ENCODE measurements at regions not wholly inside any gene's neighbourhood (a gene's known extent, or its start where the extent isn't known, plus 50 kb on each side); places are given as distances from the start of the nearest gene placed in this dataset.
"Not testable (repeated sequence)": the region's sequence is repeated elsewhere in the genome, so short reads cannot be mapped to it uniquely, and the experiment has no call there.

GRCh38 chr4:133287396-133287795 is 138.3 kb downstream of the PCDH10 start:
- Histone ChIP-seq H3K4me3 (replicated peaks; ENCODE audit: insufficient read depth, low read length) (no peak overlapping the region), H3K27ac (replicated peaks) (no peak overlapping the region), H3K27me3 (ENCODE audit: insufficient read depth, poor library complexity, severe bottlenecking) (no peaks in the 10 kb centered on the region)
- no peak for DNase-seq (ENCODE audit: low read depth in 1 of 2, low spot score in 1 of 2)
- TF ChIP-seq SPI1 (IDR thresholded peaks at IDR 0.05; ENCODE audit: borderline replicate concordance, low read depth) = no peak
- TF ChIP-seq, protein P1, sequence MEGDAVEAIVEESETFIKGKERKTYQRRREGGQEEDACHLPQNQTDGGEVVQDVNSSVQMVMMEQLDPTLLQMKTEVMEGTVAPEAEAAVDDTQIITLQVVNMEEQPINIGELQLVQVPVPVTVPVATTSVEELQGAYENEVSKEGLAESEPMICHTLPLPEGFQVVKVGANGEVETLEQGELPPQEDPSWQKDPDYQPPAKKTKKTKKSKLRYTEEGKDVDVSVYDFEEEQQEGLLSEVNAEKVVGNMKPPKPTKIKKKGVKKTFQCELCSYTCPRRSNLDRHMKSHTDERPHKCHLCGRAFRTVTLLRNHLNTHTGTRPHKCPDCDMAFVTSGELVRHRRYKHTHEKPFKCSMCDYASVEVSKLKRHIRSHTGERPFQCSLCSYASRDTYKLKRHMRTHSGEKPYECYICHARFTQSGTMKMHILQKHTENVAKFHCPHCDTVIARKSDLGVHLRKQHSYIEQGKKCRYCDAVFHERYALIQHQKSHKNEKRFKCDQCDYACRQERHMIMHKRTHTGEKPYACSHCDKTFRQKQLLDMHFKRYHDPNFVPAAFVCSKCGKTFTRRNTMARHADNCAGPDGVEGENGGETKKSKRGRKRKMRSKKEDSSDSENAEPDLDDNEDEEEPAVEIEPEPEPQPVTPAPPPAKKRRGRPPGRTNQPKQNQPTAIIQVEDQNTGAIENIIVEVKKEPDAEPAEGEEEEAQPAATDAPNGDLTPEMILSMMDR (IDR thresholded peaks at IDR 0.05; ENCODE audit: insufficient read depth, low read length) = no peak
- no peak for TF ChIP-seq GABPA (IDR thresholded peaks at IDR 0.05; ENCODE audit: low read depth)
- no peak for TF ChIP-seq POLR2AphosphoS5 (IDR thresholded peaks at IDR 0.05; ENCODE audit: low read depth)
- TF ChIP-seq, protein P2, sequence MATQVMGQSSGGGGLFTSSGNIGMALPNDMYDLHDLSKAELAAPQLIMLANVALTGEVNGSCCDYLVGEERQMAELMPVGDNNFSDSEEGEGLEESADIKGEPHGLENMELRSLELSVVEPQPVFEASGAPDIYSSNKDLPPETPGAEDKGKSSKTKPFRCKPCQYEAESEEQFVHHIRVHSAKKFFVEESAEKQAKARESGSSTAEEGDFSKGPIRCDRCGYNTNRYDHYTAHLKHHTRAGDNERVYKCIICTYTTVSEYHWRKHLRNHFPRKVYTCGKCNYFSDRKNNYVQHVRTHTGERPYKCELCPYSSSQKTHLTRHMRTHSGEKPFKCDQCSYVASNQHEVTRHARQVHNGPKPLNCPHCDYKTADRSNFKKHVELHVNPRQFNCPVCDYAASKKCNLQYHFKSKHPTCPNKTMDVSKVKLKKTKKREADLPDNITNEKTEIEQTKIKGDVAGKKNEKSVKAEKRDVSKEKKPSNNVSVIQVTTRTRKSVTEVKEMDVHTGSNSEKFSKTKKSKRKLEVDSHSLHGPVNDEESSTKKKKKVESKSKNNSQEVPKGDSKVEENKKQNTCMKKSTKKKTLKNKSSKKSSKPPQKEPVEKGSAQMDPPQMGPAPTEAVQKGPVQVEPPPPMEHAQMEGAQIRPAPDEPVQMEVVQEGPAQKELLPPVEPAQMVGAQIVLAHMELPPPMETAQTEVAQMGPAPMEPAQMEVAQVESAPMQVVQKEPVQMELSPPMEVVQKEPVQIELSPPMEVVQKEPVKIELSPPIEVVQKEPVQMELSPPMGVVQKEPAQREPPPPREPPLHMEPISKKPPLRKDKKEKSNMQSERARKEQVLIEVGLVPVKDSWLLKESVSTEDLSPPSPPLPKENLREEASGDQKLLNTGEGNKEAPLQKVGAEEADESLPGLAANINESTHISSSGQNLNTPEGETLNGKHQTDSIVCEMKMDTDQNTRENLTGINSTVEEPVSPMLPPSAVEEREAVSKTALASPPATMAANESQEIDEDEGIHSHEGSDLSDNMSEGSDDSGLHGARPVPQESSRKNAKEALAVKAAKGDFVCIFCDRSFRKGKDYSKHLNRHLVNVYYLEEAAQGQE (IDR thresholded peaks at IDR 0.05; ENCODE audit: insufficient replicate concordance, low read depth) = no peak

DNA sequence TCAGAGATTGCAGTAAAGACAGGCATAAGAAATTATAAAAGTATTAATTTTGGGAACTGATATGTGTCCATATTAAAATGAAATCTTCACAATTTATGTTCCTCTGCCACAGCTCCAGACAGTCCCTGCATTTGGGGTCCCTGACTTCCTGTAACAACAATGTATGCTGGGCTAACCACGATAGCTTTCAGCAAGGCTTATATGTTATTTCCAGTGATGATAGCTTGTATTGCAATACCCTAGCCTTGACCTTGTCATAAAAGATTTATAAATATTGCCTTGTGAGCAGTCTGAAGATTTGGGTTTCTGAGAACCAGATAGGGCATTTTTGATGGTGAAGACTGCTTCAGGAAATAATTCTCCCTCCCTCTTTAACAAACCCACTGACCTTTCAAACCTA is 129.5 kb downstream of the PCDH10 start:
- TF ChIP-seq POLR2AphosphoS5 (IDR thresholded peaks at IDR 0.05; ENCODE audit: low read depth) (no peak), SPI1 (IDR thresholded peaks at IDR 0.05; ENCODE audit: borderline replicate concordance, low read depth) (no peak), GABPA (IDR thresholded peaks at IDR 0.05; ENCODE audit: low read depth) (no peak)
- TF ChIP-seq, protein P1 (IDR thresholded peaks at IDR 0.05; ENCODE audit: insufficient read depth, low read length) = no peak
- H3K4me3 ChIP-seq (replicated peaks; ENCODE audit: insufficient read depth, low read length) = no peak overlapping the region
- no peak overlapping the region for H3K27ac ChIP-seq (replicated peaks)
- H3K27me3 ChIP-seq (ENCODE audit: insufficient read depth, poor library complexity, severe bottlenecking) = no peaks in the 10 kb centered on the region
- no peak for DNase-seq (ENCODE audit: low read depth in 1 of 2, low spot score in 1 of 2)

DNA sequence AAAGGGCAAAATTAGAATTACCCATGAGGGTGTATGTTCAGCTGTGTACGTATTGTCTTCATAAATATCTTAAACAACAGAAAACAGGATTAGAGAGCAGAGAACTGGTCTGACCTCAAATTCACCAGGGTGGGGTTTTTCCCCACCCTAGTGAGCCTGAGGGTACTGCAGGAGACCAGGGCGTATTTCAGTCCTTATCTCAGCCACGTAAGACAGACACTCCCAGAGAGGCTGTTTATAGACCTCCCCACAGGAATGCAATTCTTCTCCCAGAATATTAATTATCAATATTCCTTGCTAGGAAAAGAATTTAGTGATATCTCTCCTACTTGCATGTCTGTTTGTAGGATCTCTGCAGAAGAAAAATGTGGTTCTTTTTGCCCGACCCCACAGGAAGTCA is 128.8 kb downstream of the PCDH10 start:
- not testable (repeated sequence) for H3K4me3 ChIP-seq (replicated peaks; ENCODE audit: insufficient read depth, low read length); H3K27me3 ChIP-seq (ENCODE audit: insufficient read depth, poor library complexity, severe bottlenecking); DNase-seq (ENCODE audit: low read depth in 1 of 2, low spot score in 1 of 2); H3K27ac ChIP-seq (replicated peaks)

GRCh38 chr4:133275246-133275645 is 126.2 kb downstream of the PCDH10 start:
- Histone ChIP-seq H3K4me3 (replicated peaks; ENCODE audit: insufficient read depth, low read length) (no peak overlapping the region), H3K27me3 (ENCODE audit: insufficient read depth, poor library complexity, severe bottlenecking) (no peaks in the 10 kb centered on the region), H3K27ac (replicated peaks) (no peak overlapping the region)
- TF ChIP-seq, protein P1 (IDR thresholded peaks at IDR 0.05; ENCODE audit: insufficient read depth, low read length) = no peak
- no peak for DNase-seq (ENCODE audit: low read depth in 1 of 2, low spot score in 1 of 2)

DNA sequence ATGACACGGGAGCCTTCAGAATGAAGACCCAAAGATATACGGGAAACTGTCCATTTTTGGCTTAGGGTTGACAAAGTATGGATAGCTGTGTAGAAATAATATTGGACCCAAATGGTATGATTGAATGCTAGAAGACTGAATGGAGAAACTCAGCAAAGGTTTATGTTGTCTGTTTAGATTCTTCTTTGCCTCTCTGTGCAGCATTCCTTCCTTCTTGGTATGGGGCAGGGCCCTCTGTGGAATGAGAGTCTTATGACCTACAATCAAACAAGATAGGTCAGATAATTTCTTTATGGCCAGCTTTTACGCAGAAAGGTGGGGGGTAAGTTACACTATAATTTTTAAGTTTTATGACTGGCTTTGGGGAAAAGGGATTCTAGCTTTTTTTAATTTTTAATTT is 124.3 kb downstream of the PCDH10 start:
- TF ChIP-seq, protein P2 (IDR thresholded peaks at IDR 0.05; ENCODE audit: insufficient replicate concordance, low read depth) = no peak
- TF ChIP-seq SPI1 (IDR thresholded peaks at IDR 0.05; ENCODE audit: borderline replicate concordance, low read depth) (no peak), POLR2AphosphoS5 (IDR thresholded peaks at IDR 0.05; ENCODE audit: low read depth) (no peak), GABPA (IDR thresholded peaks at IDR 0.05; ENCODE audit: low read depth) (no peak)
- TF ChIP-seq, protein P1 (IDR thresholded peaks at IDR 0.05; ENCODE audit: insufficient read depth, low read length) = no peak

More for the DNA sequence above, 124.3 kb downstream of the PCDH10 start:
- Histone ChIP-seq H3K4me3 (replicated peaks; ENCODE audit: insufficient read depth, low read length) (no peak overlapping the region), H3K27ac (replicated peaks) (no peak overlapping the region), H3K27me3 (ENCODE audit: insufficient read depth, poor library complexity, severe bottlenecking) (no peaks in the 10 kb centered on the region)
- no peak for DNase-seq (ENCODE audit: low read depth in 1 of 2, low spot score in 1 of 2)
